HG02981 (cell line): ENCODE measurements at regions not wholly inside any gene's neighbourhood (a gene's known extent, or its start where the extent isn't known, plus 50 kb on each side); places are given as distances from the start of the nearest gene placed in this dataset.

Experiments used
- ATAC-seq: cut with Tn5 transposase; IDR thresholded peaks from one replicate; pipeline ENCODE4 v1.9.1; 2021; ENCODE audit warnings: mild to moderate bottlenecking, moderate library complexity; ENCODE audit not compliant: unreplicated experiment

- no peak for ATAC-seq
Observed at GRCh38 chr10:44769450-44769849, 141.7 kb upstream of the TMEM72 start.

GRCh38 chr10:44771233-44771995 is 139.7 kb upstream of the TMEM72 start:
- ATAC-seq: no peak

- ATAC-seq: no peak
Observed at GRCh38 chr10:44773565-44773964, 137.6 kb upstream of the TMEM72 start.

- no peak for ATAC-seq
Observed at GRCh38 chr10:44774676-44775401, 136.3 kb upstream of the TMEM72 start.

GRCh38 chr10:44775402-44775741 is 135.8 kb upstream of the TMEM72 start:
- no peak for ATAC-seq

- no peak for ATAC-seq
Observed at GRCh38 chr10:44776181-44776580, 135.0 kb upstream of the TMEM72 start.

- ATAC-seq: no peak
Observed at GRCh38 chr10:44779511-44779910, 131.6 kb upstream of the TMEM72 start.

GRCh38 chr10:44780426-44780825 is 130.7 kb upstream of the TMEM72 start:
- no peak for ATAC-seq

- no peak for ATAC-seq
Observed at GRCh38 chr10:44781131-44781530, 130.0 kb upstream of the TMEM72 start.

- no peak for ATAC-seq
Observed at GRCh38 chr10:44786286-44786850, 124.8 kb upstream of the TMEM72 start.

GRCh38 chr10:44787480-44788075 is 123.6 kb upstream of the TMEM72 start:
- no peak for ATAC-seq

- no peak for ATAC-seq
Observed at GRCh38 chr10:44788147-44789129, 122.7 kb upstream of the TMEM72 start.

- no peak for ATAC-seq
Observed at GRCh38 chr10:44792119-44792775, 118.9 kb upstream of the TMEM72 start.

GRCh38 chr10:44799966-44800365 is 111.2 kb upstream of the TMEM72 start:
- no peak for ATAC-seq

- no peak for ATAC-seq
Observed at GRCh38 chr10:44801383-44802327, 109.5 kb upstream of the TMEM72 start.

- ATAC-seq: no peak
Observed at GRCh38 chr10:44803862-44804261, 107.3 kb upstream of the TMEM72 start.

GRCh38 chr10:44804661-44805060 is 106.5 kb upstream of the TMEM72 start:
- ATAC-seq: no peak

GRCh38 chr10:44805466-44806210 is 105.5 kb upstream of the TMEM72 start:
- no peak for ATAC-seq
